ENCODE measurements at regions not wholly inside any gene's neighbourhood (a gene's known extent, or its start where the extent isn't known, plus 50 kb on each side); places are given as distances from the start of the nearest gene placed in this dataset.

DNA sequence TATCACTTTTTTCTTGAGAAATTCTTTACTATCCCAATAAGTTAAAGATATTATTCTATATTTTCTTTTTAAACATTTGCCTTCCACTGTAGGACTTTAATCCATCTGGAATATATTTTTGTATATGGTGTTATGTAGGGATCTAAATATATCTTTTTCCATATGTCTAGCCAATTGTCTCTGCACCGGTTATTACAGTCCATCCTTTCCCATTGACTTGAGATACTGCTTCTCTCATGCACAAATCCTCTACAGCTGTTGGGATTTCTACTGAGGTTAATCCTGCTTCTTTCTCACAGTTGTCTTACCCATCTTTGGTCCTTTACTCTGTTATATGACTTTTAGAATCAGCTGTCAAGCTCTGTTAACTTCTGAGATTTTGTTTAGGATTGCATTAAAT is 483.8 kb upstream of the CDH4 start:
- TF ChIP-seq, protein P1, sequence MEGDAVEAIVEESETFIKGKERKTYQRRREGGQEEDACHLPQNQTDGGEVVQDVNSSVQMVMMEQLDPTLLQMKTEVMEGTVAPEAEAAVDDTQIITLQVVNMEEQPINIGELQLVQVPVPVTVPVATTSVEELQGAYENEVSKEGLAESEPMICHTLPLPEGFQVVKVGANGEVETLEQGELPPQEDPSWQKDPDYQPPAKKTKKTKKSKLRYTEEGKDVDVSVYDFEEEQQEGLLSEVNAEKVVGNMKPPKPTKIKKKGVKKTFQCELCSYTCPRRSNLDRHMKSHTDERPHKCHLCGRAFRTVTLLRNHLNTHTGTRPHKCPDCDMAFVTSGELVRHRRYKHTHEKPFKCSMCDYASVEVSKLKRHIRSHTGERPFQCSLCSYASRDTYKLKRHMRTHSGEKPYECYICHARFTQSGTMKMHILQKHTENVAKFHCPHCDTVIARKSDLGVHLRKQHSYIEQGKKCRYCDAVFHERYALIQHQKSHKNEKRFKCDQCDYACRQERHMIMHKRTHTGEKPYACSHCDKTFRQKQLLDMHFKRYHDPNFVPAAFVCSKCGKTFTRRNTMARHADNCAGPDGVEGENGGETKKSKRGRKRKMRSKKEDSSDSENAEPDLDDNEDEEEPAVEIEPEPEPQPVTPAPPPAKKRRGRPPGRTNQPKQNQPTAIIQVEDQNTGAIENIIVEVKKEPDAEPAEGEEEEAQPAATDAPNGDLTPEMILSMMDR (conservative IDR thresholded peaks at IDR 0.05; ENCODE audit: low read depth, low read length) = no peak
- no peak for TF ChIP-seq EZH2 (IDR thresholded peaks at IDR 0.05; ENCODE audit: low read length, unreplicated experiment)
